KMS-11 (cell line): ENCODE measurements at regions not wholly inside any gene's neighbourhood (a gene's known extent, or its start where the extent isn't known, plus 50 kb on each side); places are given as distances from the start of the nearest gene placed in this dataset.

Experiments
- H2AFZ ChIP-seq: fragments of 200-600 bp; sonication (generic); 2 replicates; pipeline ENCODE4 v1.6.1; 2016; ENCODE audit warnings: antibody characterized with exemption, mixed run types, low read depth
- H3K27ac ChIP-seq: fragments of 200-600 bp; sonication (generic); 2 replicates; pipeline ENCODE4 v1.6.1; 2016; ENCODE audit warnings: mild to moderate bottlenecking, mixed run types
- H3K27me3 ChIP-seq: fragments of 200-600 bp; sonication (generic); 2 replicates; pipeline ENCODE4 v1.6.1; 2017; ENCODE audit warnings: mild to moderate bottlenecking, low read depth, mixed run types, moderate library complexity; ENCODE audit not compliant: insufficient read depth
- H3K36me3 ChIP-seq: fragments of 200-600 bp; sonication (generic); 2 replicates; pipeline ENCODE4 v1.6.1; 2017; ENCODE audit warnings: mild to moderate bottlenecking, mixed run types; ENCODE audit not compliant: insufficient read depth
- H3K4me1 ChIP-seq: fragments of 200-600 bp; sonication (generic); 2 replicates; pipeline ENCODE4 v1.6.1; 2016; ENCODE audit warnings: mild to moderate bottlenecking, low read depth, mixed run types; ENCODE audit not compliant: poor library complexity, severe bottlenecking
- H3K4me2 ChIP-seq: fragments of 200-600 bp; sonication (generic); 2 replicates; pipeline ENCODE4 v1.7.0; 2016; ENCODE audit warnings: mild to moderate bottlenecking, mixed run types
- H3K4me3 ChIP-seq: fragments of 200-600 bp; sonication (generic); IDR thresholded peaks from 2 replicates; pipeline ENCODE4 v1.6.1; 2017; ENCODE audit warnings: low read depth, low read length, mixed read lengths; ENCODE audit not compliant: insufficient read depth
- H3K79me2 ChIP-seq: fragments of 200-600 bp; sonication (generic); 2 replicates; pipeline ENCODE4 v1.6.1; 2016; ENCODE audit warnings: low read depth, mixed run types; ENCODE audit not compliant: insufficient read depth
- H3K9ac ChIP-seq: fragments of 200-600 bp; sonication (generic); 2 replicates; pipeline ENCODE4 v1.6.1; 2016; ENCODE audit warnings: mild to moderate bottlenecking, mixed run types
- H4K20me1 ChIP-seq: fragments of 200-600 bp; sonication (generic); 2 replicates; pipeline ENCODE4 v1.6.1; 2016; ENCODE audit warnings: mild to moderate bottlenecking, mixed run types; ENCODE audit not compliant: insufficient read depth
- CTCF ChIP-seq: fragments of 200-600 bp; sonication (generic); conservative IDR thresholded peaks from 2 replicates; pipeline ENCODE4 v1.6.1; 2017; ENCODE audit warnings: low read depth, mild to moderate bottlenecking, antibody characterized with exemption, low read length, moderate library complexity, mixed read lengths

- TF ChIP-seq CTCF: no peak
- Histone ChIP-seq H3K27ac (no peak overlapping the region), H2AFZ (no peak overlapping the region), H3K4me1 (peaks cover 26% of the 10 kb centered on the region), H3K27me3 (no peaks in the 10 kb centered on the region), H3K9ac (no peak overlapping the region), H3K36me3 (no peaks in the 10 kb centered on the region), H4K20me1 (no peaks in the 10 kb centered on the region), H3K4me3 (no peak overlapping the region), H3K79me2 (no peaks in the 10 kb centered on the region), H3K4me2 (no peak overlapping the region)
Observed at GRCh38 chr11:128338811-128339210, 248.5 kb downstream of the ETS1 start.

- Histone ChIP-seq H2AFZ (no peak overlapping the region), H3K4me1 (no peaks in the 10 kb centered on the region), H3K79me2 (no peaks in the 10 kb centered on the region), H3K36me3 (no peaks in the 10 kb centered on the region), H3K4me2 (no peak overlapping the region), H4K20me1 (no peaks in the 10 kb centered on the region), H3K4me3 (no peak overlapping the region), H3K27ac (no peak overlapping the region), H3K27me3 (no peaks in the 10 kb centered on the region), H3K9ac (no peak overlapping the region)
- no peak for TF ChIP-seq CTCF
Observed at GRCh38 chr11:128336203-128336602, 251.2 kb downstream of the ETS1 start.

- no peak overlapping the region for H3K27ac ChIP-seq
- no peak for TF ChIP-seq CTCF
- no peak overlapping the region for H2AFZ ChIP-seq
- no peaks in the 10 kb centered on the region for H4K20me1 ChIP-seq
- H3K4me1 ChIP-seq: no peaks in the 10 kb centered on the region
- H3K79me2 ChIP-seq: no peaks in the 10 kb centered on the region
- H3K9ac ChIP-seq: no peak overlapping the region
- H3K4me3 ChIP-seq: no peak overlapping the region
- no peaks in the 10 kb centered on the region for H3K36me3 ChIP-seq
- H3K4me2 ChIP-seq: no peak overlapping the region
- H3K27me3 ChIP-seq: no peaks in the 10 kb centered on the region
Observed at GRCh38 chr11:128335729-128336128, 251.6 kb downstream of the ETS1 start.

GRCh38 chr11:128334311-128335044 is 252.9 kb downstream of the ETS1 start:
- Histone ChIP-seq H4K20me1 (no peaks in the 10 kb centered on the region), H3K4me2 (no peak overlapping the region), H3K36me3 (no peaks in the 10 kb centered on the region), H3K4me3 (no peak overlapping the region), H3K9ac (no peak overlapping the region), H3K4me1 (no peaks in the 10 kb centered on the region), H3K79me2 (no peaks in the 10 kb centered on the region), H2AFZ (no peak overlapping the region), H3K27ac (no peak overlapping the region), H3K27me3 (no peaks in the 10 kb centered on the region)
- no peak for TF ChIP-seq CTCF
